Limb (tissue), 2 donors: ENCODE measurements at regions not wholly inside any gene's neighbourhood (a gene's known extent, or its start where the extent isn't known, plus 50 kb on each side); places are given as distances from the start of the nearest gene placed in this dataset.
A peak's percentile ranks its signal among the peaks of the same experiment; 100 is the strongest.

ENCODE experiments used
- DNase-seq, 2 donors: peaks; one replicate each; pipeline ENCODE4 v3.0.0-alpha.2; 2016; ENCODE audit errors: extremely low spot score in 2 of 2

DNA sequence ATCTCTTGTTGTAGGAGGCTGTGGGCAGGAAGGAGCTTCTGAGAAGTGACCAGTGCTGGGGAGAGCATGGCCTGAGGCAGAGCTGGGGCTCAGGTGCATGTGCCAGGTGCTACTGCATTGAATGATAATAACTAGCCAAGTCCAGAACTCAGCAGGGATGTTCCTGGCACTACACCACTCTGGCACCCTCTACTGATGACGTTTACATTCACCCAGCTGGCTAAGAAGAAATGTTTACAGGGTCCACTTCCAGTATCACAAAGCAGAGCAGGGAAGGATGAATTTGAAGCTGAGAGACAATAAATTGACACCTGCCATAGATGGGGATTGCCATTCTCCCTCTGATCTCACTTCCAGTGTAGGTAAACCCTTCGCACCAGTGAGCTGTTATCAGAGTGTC is 411.8 kb downstream of the SETD4 start:
- DNase-seq = no peak

DNA sequence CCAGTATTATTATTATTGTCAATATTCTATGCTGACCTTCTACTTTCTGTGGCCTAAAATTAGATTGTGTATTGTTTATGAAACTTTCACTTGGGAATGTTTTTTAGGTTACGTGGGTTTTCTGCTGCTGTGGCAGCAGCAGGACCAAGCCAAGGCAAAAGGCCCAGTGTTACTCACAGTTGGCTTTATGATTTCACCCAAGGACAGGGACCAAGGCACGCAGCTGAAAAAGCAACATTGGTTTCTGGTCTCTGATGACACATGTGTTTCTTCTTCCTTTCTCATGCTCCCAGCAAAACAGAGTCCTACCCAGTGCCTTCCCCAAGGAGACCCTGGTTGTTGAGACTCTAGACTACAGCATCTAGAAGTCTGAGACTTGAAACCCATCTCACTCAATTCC is 413.7 kb downstream of the SETD4 start:
- no peak for DNase-seq

GRCh38 chr21:35645991-35646390 is 414.3 kb downstream of the SETD4 start:
- DNase-seq = no peak

GRCh38 chr21:35644523-35644922 is 415.8 kb downstream of the SETD4 start:
- no peak for DNase-seq

- no peak for DNase-seq
Observed at GRCh38 chr21:35643176-35643575, 417.1 kb downstream of the SETD4 start.

- DNase-seq = no peak
Observed at GRCh38 chr21:35641271-35642016, 418.9 kb downstream of the SETD4 start.

DNA sequence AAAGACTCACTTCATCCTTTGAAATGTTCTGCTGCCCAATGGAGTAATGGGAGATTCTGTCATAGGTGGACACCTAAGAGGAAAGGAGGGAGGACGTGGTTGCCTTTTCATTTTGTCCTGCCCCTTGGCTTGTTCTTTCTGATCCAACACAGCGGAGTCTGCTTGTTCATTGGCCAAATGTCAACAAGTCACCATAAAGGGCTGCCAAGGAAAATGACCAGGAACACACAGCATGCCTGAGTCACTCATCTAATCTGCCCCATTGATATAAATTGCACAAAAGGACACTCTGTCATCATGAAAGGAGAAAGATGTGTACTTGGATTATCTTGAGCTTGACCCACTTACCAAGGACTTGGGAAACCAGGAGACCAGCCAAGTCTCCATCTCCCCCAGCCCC is 422.9 kb downstream of the SETD4 start:
- no peak for DNase-seq

- no peak for DNase-seq
Observed at GRCh38 chr21:35635994-35636393, 424.3 kb downstream of the SETD4 start.

GRCh38 chr21:35635261-35635660 is 425.1 kb downstream of the SETD4 start:
- DNase-seq = no peak

DNA sequence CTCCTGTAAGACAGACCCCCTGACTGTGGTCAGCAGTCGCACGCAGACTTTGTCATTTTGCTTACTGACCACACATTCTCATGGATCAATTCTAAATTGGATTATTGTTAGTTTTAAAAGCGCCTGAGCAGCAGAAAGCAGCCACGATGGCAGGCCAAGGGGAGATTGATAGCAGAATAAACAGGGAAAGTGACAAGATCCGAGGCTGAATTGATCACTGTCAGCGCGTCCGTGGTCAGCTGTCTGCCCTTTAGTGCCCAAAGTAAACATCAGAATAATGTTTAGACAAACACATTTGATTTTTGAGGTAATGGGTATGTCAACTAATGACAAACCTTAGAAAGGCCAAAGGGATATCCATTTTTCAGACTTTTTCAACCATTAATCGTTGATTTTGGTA is 426.8 kb downstream of the SETD4 start:
- no peak for DNase-seq

GRCh38 chr21:35632711-35633110 is 427.6 kb downstream of the SETD4 start:
- no peak for DNase-seq

DNA sequence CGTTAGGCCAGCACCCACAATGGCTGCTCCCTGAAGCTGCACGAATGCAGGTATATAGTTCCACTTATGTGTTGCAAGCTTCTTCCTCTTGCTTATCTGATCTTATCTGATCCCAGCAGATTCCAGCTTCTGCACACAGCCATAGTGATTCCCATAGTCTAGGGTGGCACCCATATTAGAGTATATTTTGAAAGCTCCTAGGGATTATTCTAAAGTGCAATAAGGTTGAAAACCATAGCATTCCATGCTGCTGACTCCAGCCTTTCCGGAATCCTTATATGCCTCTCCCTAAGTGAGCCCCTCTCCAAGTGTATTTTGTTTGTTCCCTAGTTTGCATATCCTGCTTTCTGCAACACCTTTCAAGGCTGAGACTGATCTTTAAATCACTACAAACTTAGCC is 432.0 kb downstream of the SETD4 start:
- no peak for DNase-seq

DNA sequence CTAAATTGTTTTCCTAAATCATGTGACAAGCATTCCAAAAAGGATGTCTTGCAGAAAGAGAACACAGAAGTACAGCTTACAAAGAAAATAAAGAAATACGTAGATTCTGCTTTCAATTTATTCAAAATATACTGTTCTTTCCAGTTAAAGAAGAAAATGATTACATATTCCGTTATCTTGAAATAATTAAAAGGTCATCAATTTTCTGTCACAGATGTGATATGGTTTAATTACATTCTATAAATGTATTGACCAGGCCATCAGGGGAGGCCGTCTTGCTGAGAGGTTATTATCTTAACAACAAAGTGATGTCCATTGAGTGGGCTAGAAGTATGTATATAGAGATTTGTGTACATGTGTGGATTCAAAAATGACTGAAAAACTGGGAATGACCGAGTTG is 432.9 kb downstream of the SETD4 start:
- DNase-seq = no peak

DNA sequence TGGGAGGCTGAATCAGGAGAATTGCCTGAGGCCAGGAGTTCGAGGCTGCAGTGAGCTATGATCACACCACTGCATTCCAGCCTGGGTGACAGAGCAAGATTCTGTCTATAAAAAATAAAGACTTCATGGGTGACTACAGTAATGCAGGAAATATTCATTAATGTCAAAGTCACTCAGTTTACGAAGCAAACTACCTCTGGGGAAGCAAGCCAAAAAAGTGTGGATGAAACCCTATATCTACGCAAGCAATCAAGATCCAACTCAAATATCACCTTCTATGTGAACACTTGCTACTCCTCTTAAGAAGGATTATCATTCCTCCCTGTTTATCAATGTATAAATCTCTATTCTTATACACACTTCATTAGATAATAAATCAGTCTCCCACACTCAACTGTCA is 434.8 kb downstream of the SETD4 start:
- DNase-seq = no peak

DNA sequence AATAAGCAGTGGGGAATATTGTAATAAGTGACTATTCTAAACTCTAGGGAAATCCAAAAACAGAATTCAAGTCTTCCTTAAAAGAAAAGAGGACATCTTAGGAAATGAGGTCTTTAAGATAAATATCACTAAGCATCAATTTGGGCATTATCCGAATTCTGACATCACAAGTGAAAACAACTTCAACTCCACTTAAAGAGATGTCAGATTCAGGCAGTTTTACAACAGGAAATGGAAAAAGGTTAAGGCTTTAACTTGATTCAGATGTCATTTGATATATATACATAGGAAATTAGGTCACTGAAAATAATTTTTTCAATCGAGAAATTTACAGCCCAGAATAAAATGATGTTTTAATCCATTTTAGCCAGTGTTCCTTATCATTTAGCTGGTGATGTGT is 435.4 kb downstream of the SETD4 start:
- no peak for DNase-seq

- DNase-seq = no peak
Observed at GRCh38 chr21:35622612-35623011, 437.7 kb downstream of the SETD4 start.

DNA sequence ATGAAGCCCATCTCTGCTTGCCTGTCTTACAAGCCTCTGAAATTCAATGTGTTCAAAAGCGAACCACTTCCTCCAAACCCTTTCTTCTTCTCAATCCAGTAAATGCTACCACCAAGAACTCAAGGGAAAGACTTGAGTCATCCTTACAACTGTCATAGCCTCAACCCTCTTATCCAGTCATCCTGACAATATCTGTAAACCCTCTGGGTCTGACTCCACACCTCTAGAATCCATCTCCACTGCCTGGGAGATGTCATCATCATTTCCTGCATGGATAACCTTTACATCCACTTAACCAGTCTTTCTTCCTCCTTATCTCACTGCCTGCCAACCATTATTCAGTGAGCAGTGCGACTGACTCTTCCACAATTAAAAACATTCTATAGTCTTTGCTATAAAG is 441.1 kb downstream of the SETD4 start:
- no peak for DNase-seq

GRCh38 chr21:35617491-35617890 is 442.8 kb downstream of the SETD4 start:
- DNase-seq = no peak

DNA sequence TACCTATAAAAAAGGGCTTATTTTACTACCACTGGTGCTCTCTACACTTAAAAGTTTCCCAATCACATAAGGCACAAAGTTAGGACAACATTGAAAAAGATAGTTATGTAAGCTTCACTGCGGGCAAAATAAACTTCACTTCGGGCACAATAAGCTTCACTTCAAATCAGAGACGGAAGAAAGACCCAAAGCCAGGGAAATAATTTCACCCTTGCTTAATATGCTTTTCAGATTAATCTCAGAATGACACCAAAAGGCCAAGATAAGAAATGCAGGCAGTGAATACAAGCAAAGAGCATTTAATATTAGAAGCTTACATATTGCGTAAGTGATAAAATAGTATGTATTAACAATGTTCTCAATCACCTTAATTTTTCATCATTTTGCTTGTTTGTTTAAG is 444.2 kb downstream of the SETD4 start:
- DNase-seq = peak in 1 of 2 donors; percentile 53

DNA sequence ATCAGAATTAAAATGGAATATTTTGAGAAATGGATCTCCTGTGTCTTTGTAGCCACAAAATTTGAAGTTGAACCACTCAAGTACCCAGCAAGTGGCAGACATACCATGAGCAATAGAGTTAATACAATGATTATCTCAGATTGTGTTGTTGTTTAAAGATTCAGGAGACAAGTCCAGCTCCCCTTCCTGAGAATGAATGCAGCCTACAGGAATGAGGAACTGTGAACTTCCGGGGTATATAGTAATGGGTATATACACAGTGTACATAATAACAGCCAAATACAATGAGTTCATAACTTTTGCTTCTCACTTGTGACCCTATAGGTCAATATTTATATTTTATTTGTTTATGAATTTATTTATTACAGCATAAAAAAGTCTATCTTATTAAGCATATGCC is 445.0 kb downstream of the SETD4 start:
- no peak for DNase-seq

DNA sequence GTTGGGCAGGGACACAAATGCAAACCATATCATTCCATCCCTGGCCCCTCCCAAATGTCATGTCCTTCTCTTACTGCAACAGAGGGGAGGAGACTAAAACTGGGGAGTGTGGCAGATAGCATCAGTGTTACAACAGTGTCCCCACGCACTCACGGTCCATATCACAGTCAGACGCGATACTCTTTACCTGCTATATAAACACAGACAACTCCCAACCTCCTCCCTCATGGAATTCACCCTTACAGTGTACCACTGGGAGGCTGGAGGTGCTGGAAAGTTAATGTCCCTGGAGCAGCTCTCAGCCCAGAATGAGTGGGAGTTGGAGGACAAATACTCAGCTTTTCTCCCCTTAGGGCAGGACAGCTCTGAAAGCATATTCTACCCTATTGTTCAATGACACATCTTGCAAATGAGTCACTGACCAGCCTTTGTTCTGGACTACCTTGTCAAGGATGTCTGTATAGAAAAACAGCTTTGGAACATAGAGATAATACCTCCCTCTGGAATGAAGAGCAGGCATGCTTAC is 445.9 kb downstream of the SETD4 start:
- no peak for DNase-seq

DNA sequence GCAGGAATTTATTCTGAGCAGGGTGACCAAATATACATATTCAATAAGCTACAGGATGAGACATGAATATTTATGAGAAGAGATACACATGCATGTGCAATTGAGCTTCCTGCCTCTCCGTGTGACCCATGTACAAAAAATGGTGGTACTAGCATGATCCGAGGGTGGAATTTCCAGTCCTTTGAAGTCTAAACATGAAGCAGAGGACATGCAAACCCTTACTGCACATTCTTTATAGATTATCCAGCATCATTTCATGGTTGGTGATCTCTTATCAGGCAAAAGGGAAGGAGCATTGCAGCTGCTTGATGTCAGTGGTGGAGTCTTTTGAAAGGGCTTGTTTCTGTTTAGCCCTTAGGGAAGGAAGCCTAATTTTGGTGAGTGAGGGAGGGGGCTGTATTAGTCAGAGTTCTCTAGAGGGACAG is 448.6 kb downstream of the SETD4 start:
- DNase-seq = no peak

- DNase-seq = no peak
Observed at GRCh38 chr21:35609263-35609662, 451.1 kb downstream of the SETD4 start.

- DNase-seq = no peak
Observed at GRCh38 chr21:35607406-35607805, 452.9 kb downstream of the SETD4 start.
